ENCODE measurements at regions not wholly inside any gene's neighbourhood (a gene's known extent, or its start where the extent isn't known, plus 50 kb on each side); places are given as distances from the start of the nearest gene placed in this dataset.
"Not testable (repeated sequence)": the region's sequence is repeated elsewhere in the genome, so short reads cannot be mapped to it uniquely, and the experiment has no call there.

DNA sequence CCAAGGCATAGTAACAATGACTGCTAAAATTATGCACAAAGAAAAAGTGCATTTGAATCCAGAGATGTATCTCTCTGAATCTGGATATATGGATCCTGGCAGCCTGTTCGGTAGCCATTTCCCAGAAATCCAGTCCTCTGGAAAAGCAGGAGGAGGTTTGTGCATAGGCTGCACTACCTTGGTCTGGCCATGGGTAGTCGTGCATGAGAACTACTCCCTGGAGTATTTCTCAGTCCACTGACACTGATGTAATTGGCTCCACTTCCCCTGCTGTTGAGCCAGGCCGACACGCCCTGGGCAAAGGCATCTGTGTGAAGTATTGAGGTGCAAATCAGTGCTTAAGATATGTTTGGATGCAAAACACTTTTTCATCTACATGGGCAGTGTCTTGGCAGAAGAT lies 2793.8 kb downstream of the RPIA start:
- TF ChIP-seq, protein P1, sequence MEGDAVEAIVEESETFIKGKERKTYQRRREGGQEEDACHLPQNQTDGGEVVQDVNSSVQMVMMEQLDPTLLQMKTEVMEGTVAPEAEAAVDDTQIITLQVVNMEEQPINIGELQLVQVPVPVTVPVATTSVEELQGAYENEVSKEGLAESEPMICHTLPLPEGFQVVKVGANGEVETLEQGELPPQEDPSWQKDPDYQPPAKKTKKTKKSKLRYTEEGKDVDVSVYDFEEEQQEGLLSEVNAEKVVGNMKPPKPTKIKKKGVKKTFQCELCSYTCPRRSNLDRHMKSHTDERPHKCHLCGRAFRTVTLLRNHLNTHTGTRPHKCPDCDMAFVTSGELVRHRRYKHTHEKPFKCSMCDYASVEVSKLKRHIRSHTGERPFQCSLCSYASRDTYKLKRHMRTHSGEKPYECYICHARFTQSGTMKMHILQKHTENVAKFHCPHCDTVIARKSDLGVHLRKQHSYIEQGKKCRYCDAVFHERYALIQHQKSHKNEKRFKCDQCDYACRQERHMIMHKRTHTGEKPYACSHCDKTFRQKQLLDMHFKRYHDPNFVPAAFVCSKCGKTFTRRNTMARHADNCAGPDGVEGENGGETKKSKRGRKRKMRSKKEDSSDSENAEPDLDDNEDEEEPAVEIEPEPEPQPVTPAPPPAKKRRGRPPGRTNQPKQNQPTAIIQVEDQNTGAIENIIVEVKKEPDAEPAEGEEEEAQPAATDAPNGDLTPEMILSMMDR (IDR thresholded peaks at IDR 0.05; ENCODE audit: low read depth, low read length): not testable (repeated sequence)
- not testable (repeated sequence) for TF ChIP-seq EZH2phosphoT487 (IDR thresholded peaks at IDR 0.05; ENCODE audit: low read depth)

Data from OCI-LY3 (cell line).